Calu3 (cell line): ENCODE measurements at regions not wholly inside any gene's neighbourhood (a gene's known extent, or its start where the extent isn't known, plus 50 kb on each side); places are given as distances from the start of the nearest gene placed in this dataset.

Experiments
- BruUV-seq: library from RNA; stranded (reverse); fragments of 400-500 nt; replicated peaks from 2 replicates; lab custom pipeline; 2021; lab: Mats Ljungman, UMichigan
- CTCF ChIA-PET: fragments of 300-600 bp; sonication (Branson Sonifier 250); formaldehyde crosslinking; loops from one replicate; lab custom pipeline; 2022; ENCODE audit warnings: antibody characterized with exemption; lab: Charles Lee
- DNase-seq: peaks from one replicate; pipeline ENCODE4 v3.0.0; 2022
- H3K27ac Mint-ChIP-seq: one replicate; pipeline ENCODE4 v1.8.0; 2022; ENCODE audit warnings: mixed read lengths; ENCODE audit not compliant: unreplicated experiment
- H3K27me3 Mint-ChIP-seq: one replicate; pipeline ENCODE4 v1.8.0; 2022; ENCODE audit warnings: mixed read lengths; ENCODE audit not compliant: unreplicated experiment
- H3K36me3 Mint-ChIP-seq: one replicate; pipeline ENCODE4 v1.8.0; 2022; ENCODE audit warnings: mild to moderate bottlenecking, moderate library complexity, mixed read lengths; ENCODE audit not compliant: insufficient read depth, unreplicated experiment
- H3K4me1 Mint-ChIP-seq: one replicate; pipeline ENCODE4 v1.8.0; 2022; ENCODE audit warnings: mild to moderate bottlenecking, low read depth, mixed read lengths; ENCODE audit not compliant: unreplicated experiment
- H3K4me3 Mint-ChIP-seq: one replicate; pipeline ENCODE4 v1.8.0; 2022; ENCODE audit warnings: mild to moderate bottlenecking, low read depth, moderate library complexity, mixed read lengths; ENCODE audit not compliant: unreplicated experiment
- H3K9me3 Mint-ChIP-seq: one replicate; pipeline ENCODE4 v1.8.0; 2022; ENCODE audit warnings: low read depth, mixed read lengths; ENCODE audit not compliant: unreplicated experiment
- CTCF ChIP-seq: fragments of 200-600 bp; IDR thresholded peaks from one replicate; pipeline ENCODE4 v1.8.0; 2022; ENCODE audit warnings: antibody characterized with exemption; ENCODE audit not compliant: unreplicated experiment
- intact Hi-C: fragments of 100-400 bp; cut with micrococcal nuclease; formaldehyde crosslinking; loops from one replicate; pipeline ENCODE4 v1.10.0; 2022; ENCODE audit not compliant: unreplicated experiment

GRCh38 chr1:17925290-17926237, 170.4 kb downstream of the ACTL8 start:
- Mint-ChIP-seq H3K36me3 (no peaks in the 10 kb centered on the region), H3K27me3 (peaks cover 88% of the 10 kb centered on the region), H3K27ac (no peak overlapping the region), H3K9me3 (no peaks in the 10 kb centered on the region), H3K4me3 (no peak overlapping the region), H3K4me1 (no peaks in the 10 kb centered on the region)
- no TSS peak for BruUV-seq
- no peak for DNase-seq
- TF ChIP-seq CTCF: no peak
- CTCF ChIA-PET: no interaction called here
- intact Hi-C loops: loop anchor here (10.0 kb wide), 3 partner anchors 179 to 649 kb away; partner anchors contain the start of gene IGSF21

GRCh38 chr1:17926906-17927305, 171.8 kb downstream of the ACTL8 start:
- BruUV-seq: no TSS peak
- TF ChIP-seq CTCF: no peak
- Mint-ChIP-seq H3K27ac (no peak overlapping the region), H3K4me1 (no peaks in the 10 kb centered on the region), H3K9me3 (no peaks in the 10 kb centered on the region), H3K4me3 (no peak overlapping the region), H3K36me3 (no peaks in the 10 kb centered on the region), H3K27me3 (peaks cover 95% of the 10 kb centered on the region)
- DNase-seq: no peak
- intact Hi-C loops: loop anchor here (10.0 kb wide), 3 partner anchors 178 to 648 kb away; partner anchors contain the start of gene IGSF21
- CTCF ChIA-PET: no interaction called here

GRCh38 chr1:17927952-17928351, 172.8 kb downstream of the ACTL8 start:
- TF ChIP-seq CTCF: no peak
- H3K27me3 Mint-ChIP-seq: peaks cover 94% of the 10 kb centered on the region
- H3K27ac Mint-ChIP-seq: no peak overlapping the region
- BruUV-seq: no TSS peak
- no peaks in the 10 kb centered on the region for H3K9me3 Mint-ChIP-seq
- intact Hi-C loops: loop anchor here (10.0 kb wide), 3 partner anchors 177 to 647 kb away; partner anchors contain the start of gene IGSF21
- CTCF ChIA-PET: no interaction called here
- DNase-seq: no peak
- H3K4me1 Mint-ChIP-seq: no peaks in the 10 kb centered on the region
- no peaks in the 10 kb centered on the region for H3K36me3 Mint-ChIP-seq
- no peak overlapping the region for H3K4me3 Mint-ChIP-seq

GRCh38 chr1:17929224-17929623, 174.1 kb downstream of the ACTL8 start:
- CTCF ChIA-PET: no interaction called here
- peaks cover 94% of the 10 kb centered on the region for H3K27me3 Mint-ChIP-seq
- no peak for TF ChIP-seq CTCF

More at GRCh38 chr1:17929224-17929623, 174.1 kb downstream of the ACTL8 start:
- BruUV-seq: no TSS peak
- DNase-seq: no peak
- H3K27ac Mint-ChIP-seq: no peak overlapping the region
- no peak overlapping the region for H3K4me3 Mint-ChIP-seq
- no peaks in the 10 kb centered on the region for H3K36me3 Mint-ChIP-seq
- no peaks in the 10 kb centered on the region for H3K4me1 Mint-ChIP-seq
- intact Hi-C loops: loop anchor here (10.0 kb wide), 3 partner anchors 176 to 646 kb away; partner anchors contain the start of gene IGSF21
- H3K9me3 Mint-ChIP-seq: no peaks in the 10 kb centered on the region
